Hepatocyte (in vitro differentiated cells): ENCODE measurements at regions not wholly inside any gene's neighbourhood (a gene's known extent, or its start where the extent isn't known, plus 50 kb on each side); places are given as distances from the start of the nearest gene placed in this dataset.
"Not testable (repeated sequence)": the region's sequence is repeated elsewhere in the genome, so short reads cannot be mapped to it uniquely, and the experiment has no call there.

ENCODE experiments used
- CTCF ChIP-seq: fragments of 200-600 bp; sonication (generic); IDR thresholded peaks from 2 replicates; pipeline ENCODE4 v1.5.1; 2016; ENCODE audit warnings: antibody characterized with exemption, mild to moderate bottlenecking; ENCODE audit not compliant: poor library complexity
- EZH2 ChIP-seq: fragments of 200-600 bp; sonication (generic); IDR thresholded peaks from 2 replicates; pipeline ENCODE4 v1.6.1; 2016; ENCODE audit warnings: antibody characterized with exemption, mild to moderate bottlenecking, borderline replicate concordance
- EZH2phosphoT487 ChIP-seq: fragments of 200-600 bp; sonication (generic); IDR thresholded peaks from one replicate; pipeline ENCODE4 v1.6.1; 2018; ENCODE audit warnings: antibody characterized with exemption, mild to moderate bottlenecking, low read depth, moderate library complexity; ENCODE audit not compliant: unreplicated experiment, severe bottlenecking

GRCh38 chr10:46780164-46780563, 131.1 kb upstream of the PTPN20 start:
- TF ChIP-seq CTCF, EZH2, EZH2phosphoT487: not testable (repeated sequence)
